ENCODE measurements at regions not wholly inside any gene's neighbourhood (a gene's known extent, or its start where the extent isn't known, plus 50 kb on each side); places are given as distances from the start of the nearest gene placed in this dataset.

- Histone ChIP-seq H3K4me2 (ENCODE audit: insufficient read depth, low read length) (no peak overlapping the region), H4K20me1 (replicated peaks; ENCODE audit: control insufficient read depth, insufficient read depth, low read length) (no peaks in the 10 kb centered on the region), H3K9me3 (replicated peaks; ENCODE audit: control insufficient read depth, insufficient read depth, low read depth, low read length) (no peaks in the 10 kb centered on the region), H2AFZ (ENCODE audit: low read depth, low read length) (no peak overlapping the region), H3K27ac (ENCODE audit: extremely low read depth, low read depth, low read length) (no peak overlapping the region), H3K9me1 (ENCODE audit: control insufficient read depth, insufficient read depth, low read length) (no peaks in the 10 kb centered on the region), H3K4me3 (no peak overlapping the region), H3K4me1 (replicated peaks in 1 of 2; ENCODE audit: control insufficient read depth in 2 of 2, insufficient read depth in 2 of 2, low read length in 2 of 2) (no peaks in the 10 kb centered on the region), H3K27me3 (ENCODE audit: control insufficient read depth in 2 of 2, insufficient read depth in 2 of 2, low read length in 2 of 2) (no peaks in the 10 kb centered on the region), H3K9ac (ENCODE audit: insufficient read depth in 1 of 2, low read depth in 2 of 2, low read length in 2 of 2) (no peak overlapping the region), H3K36me3 (ENCODE audit: control insufficient read depth, insufficient read depth, low read length) (no peaks in the 10 kb centered on the region), H3K79me2 (ENCODE audit: control insufficient read depth, insufficient read depth, low read length) (no peaks in the 10 kb centered on the region)
- intact Hi-C loops (cut with micrococcal nuclease) = no loop called here
- FAIRE-seq = no peak
- in situ Hi-C loops (cut with MboI) = no loop called here
- no peak for ATAC-seq
- 0% methylated on average over 1 of the region's 1 CpG for WGBS (ENCODE audit: insufficient coverage, low coverage, missing lambda C conversion rate)
- CTCF ChIA-PET (ENCODE audit: low intra/inter-chr PET ratio) = no interaction called here
- TF ChIP-seq COPS2 (conservative IDR thresholded peaks at IDR 0.05) = no peak
- no peak for TF ChIP-seq JUN (IDR thresholded peaks at IDR 0.05; ENCODE audit: borderline replicate concordance, low read depth, low read length)
- no peak for TF ChIP-seq JUN (CRISPR knock-in tag; IDR thresholded peaks at IDR 0.05; ENCODE audit: borderline replicate concordance)
- no peak for TF ChIP-seq SREBF2 (CRISPR knock-in tag; IDR thresholded peaks at IDR 0.05)
- TF ChIP-seq ATF4 (CRISPR knock-in tag; IDR thresholded peaks at IDR 0.05) = no peak
- no peak for TF ChIP-seq KDM5B (IDR thresholded peaks at IDR 0.05; ENCODE audit: insufficient replicate concordance, low read depth, low read length)
- TF ChIP-seq POLR3G (IDR thresholded peaks at IDR 0.05; ENCODE audit: extremely low read depth, insufficient read length, insufficient replicate concordance) = no peak
- TF ChIP-seq, protein P1, sequence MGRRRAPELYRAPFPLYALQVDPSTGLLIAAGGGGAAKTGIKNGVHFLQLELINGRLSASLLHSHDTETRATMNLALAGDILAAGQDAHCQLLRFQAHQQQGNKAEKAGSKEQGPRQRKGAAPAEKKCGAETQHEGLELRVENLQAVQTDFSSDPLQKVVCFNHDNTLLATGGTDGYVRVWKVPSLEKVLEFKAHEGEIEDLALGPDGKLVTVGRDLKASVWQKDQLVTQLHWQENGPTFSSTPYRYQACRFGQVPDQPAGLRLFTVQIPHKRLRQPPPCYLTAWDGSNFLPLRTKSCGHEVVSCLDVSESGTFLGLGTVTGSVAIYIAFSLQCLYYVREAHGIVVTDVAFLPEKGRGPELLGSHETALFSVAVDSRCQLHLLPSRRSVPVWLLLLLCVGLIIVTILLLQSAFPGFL (CRISPR knock-in tag; IDR thresholded peaks at IDR 0.05) = no peak
- TF ChIP-seq CBX5 (IDR thresholded peaks at IDR 0.05; ENCODE audit: borderline replicate concordance, low read depth) = no peak
- TF ChIP-seq MBD1 (CRISPR knock-in tag; IDR thresholded peaks at IDR 0.05) = no peak
- BruUV-seq (replicated peaks) = no TSS peak
- DNase-seq (ENCODE audit: extremely low read depth in 1 of 4, low spot score in 3 of 4) = no peak
- POLR2A ChIA-PET = no interaction called here
These were observed 880.2 kb downstream of the OTOL1 start for GRCh38 chr3:162376761-162377160.
